HG03045 (cell line): ENCODE measurements at regions not wholly inside any gene's neighbourhood (a gene's known extent, or its start where the extent isn't known, plus 50 kb on each side); places are given as distances from the start of the nearest gene placed in this dataset.
"Not testable (repeated sequence)": the region's sequence is repeated elsewhere in the genome, so short reads cannot be mapped to it uniquely, and the experiment has no call there.

Source experiments
- ATAC-seq: cut with Tn5 transposase; IDR thresholded peaks from one replicate; pipeline ENCODE4 v1.9.1; 2021; ENCODE audit warnings: mild to moderate bottlenecking, moderate library complexity; ENCODE audit not compliant: unreplicated experiment

- ATAC-seq, result no peak
Observed at GRCh38 chr1:184822267-184822666, 67.6 kb upstream of the EDEM3 start.

GRCh38 chr1:184821658-184822057 is 67.0 kb upstream of the EDEM3 start:
- ATAC-seq, result no peak

DNA sequence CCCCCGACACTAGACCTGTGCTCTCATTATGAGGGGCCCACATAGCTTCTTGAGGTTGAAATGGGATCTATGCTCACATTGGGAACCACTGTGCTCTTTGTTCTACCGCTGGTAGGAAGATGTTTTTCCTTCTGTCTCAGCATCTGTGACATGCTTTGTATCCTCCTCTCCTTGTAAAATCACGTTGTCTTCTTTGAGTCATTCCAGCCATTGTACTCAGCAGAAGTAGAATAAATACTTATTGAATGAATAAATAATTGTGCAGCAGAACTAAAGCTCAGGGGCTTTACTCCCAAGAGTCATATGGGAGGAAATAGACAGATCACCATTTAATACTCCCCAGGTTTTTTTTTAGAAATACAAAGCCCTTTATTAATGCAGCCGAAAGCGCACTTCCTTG is 66.3 kb upstream of the EDEM3 start:
- ATAC-seq, result no peak

DNA sequence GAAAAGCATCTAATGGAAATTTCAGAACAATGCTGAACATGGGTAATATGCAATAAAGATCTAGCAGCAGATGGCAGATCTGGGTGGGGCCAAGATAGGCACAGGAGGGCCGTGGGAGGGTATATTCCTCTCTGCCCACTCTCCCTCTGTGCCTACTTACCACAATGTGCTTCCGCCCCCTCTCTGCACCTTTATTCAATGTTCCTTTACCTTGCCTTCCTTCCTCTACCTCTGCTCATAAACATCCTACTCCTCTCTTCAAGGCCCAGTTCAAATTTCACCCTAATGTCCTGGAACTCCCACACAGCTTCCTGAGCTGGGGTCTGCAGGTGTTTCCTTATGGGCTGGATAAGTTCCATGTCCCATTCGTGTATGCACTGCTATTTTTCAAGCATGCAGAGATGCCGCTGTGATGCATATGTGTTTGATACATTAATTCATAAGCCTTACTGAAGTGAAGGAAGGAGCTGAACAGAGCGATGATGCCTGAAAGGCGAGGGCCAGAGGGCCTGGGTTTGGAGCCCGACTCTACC is 65.6 kb upstream of the EDEM3 start:
- ATAC-seq, result no peak

DNA sequence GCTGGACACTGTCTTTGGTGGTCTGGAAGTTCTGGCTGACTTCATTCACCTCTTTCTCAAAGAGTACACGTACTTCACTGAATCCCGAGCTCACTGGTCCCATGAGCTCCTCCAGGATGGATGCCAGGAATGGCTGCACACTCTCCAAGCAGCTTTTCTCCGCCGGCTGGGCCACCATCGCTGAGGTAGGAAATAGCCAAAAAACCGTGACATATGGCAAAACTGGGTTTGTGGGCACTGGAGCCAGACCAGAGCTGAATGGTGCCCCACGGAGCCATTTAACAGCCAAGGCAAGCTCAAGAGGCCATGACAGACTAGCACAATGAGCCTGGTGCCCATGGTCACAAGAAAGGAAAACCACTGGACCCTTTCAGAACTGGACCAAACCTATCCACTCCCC is 64.0 kb upstream of the EDEM3 start:
- no peak for ATAC-seq

DNA sequence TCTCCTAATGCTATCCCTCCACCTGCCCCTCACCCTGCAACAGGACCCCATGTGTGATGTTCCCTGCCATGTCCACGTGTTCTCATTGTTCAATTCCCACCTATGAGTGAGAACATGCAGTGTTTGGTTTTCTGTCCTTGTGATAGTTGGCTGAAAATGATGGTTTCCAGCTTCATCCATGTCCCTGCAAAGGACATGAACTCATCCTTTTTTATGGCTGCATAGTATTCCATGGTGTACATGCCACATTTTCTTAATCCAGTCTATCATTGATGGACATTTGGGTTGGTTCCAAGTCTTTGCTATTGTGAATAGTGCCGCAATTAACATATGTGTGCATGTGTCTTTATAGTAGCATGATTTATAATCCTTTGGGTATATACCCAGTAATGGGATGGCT is 62.3 kb upstream of the EDEM3 start:
- not testable (repeated sequence) for ATAC-seq

DNA sequence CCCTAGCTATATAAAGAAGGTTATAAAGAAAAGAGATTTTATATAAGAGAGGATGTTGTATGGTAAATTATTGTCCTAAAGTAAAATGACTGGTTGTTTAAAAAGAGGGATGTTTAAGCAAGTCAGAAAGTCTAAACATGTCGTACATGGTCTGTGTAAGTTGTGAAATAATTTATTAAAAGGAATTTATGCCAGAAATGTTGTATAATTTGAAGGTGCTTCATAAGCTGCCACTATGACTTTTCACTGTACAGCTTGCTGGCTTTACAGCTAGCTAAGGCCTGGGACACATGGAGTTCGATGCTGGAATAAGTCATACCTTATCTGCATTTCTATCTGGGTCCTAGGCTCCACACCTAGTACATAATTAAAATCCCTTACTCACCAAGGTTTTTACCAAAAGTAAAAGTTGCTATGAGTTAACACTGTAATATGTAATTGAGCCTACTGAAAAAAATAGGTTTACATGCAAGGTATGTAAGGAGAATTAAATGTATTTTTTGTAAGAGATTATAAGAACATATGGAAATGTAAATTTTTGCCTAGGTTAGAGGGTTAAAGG is 59.0 kb upstream of the EDEM3 start:
- ATAC-seq, result no peak

DNA sequence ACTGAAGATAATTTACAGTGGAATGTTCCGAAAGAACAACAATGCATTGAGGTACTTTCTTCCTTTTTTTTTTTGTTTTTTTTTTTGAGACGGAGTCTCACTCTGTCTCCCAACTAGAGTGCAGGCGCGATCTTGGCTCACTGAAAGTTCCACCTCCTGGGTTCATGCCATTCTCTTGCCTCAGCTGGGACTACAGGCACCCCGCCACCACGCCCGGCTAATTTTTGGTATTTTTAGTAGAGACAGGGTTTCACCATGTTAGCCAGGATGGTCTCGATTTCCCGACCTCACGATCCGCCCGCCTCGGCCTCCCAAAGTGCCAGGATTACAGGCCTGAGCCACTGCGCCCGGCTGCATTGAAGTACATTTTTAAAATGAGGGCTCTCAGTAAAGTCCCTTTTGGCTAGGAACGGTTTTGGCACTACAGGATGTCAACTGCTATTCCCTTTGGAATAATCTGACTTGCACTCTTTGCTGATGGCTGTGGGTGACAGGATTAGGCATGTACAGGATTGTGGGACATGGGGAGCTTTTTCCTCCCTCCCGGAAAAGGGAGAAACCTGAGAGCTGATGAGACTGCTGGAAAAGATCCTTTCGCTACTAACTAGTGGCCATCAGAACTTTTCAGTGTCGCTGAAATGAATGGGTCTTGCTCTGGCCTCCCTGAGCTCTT is 56.9 kb upstream of the EDEM3 start:
- no peak for ATAC-seq

GRCh38 chr1:184810735-184811343 is 56.2 kb upstream of the EDEM3 start:
- no peak for ATAC-seq

GRCh38 chr1:184806296-184806721 is 51.7 kb upstream of the EDEM3 start:
- ATAC-seq, result no peak

DNA sequence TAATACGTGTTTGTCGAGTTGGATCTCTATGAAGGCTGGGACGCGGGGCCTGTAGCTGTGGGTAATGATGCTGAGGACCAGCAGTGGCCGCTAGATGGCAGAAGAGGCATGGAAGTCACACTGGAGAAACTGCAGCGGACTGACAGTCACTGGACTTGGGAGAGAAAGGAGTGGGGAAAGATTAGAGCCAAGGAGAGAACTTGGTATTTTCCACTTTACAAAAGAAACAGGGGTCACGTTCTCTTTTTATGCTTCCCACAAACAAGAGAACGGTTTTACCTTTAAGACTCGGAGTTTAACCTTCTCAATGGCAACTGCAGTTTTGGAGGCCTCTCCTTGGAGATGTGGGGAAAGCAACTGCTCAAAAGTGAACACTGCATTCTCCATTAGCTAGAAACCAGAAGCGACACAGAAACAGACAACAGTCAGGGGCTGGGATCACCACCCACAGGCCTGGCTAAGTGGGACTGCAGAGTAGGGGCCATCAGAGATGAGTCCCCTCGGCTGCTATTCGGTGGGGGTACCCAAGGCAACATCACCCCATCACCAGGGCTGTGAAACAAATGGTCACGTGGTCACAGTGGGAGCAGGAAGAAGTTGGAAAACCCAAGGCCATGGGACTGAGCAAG is 51.1 kb upstream of the EDEM3 start:
- ATAC-seq, result peak; percentile 88
